ENCODE measurements at regions not wholly inside any gene's neighbourhood (a gene's known extent, or its start where the extent isn't known, plus 50 kb on each side); places are given as distances from the start of the nearest gene placed in this dataset.

DNA sequence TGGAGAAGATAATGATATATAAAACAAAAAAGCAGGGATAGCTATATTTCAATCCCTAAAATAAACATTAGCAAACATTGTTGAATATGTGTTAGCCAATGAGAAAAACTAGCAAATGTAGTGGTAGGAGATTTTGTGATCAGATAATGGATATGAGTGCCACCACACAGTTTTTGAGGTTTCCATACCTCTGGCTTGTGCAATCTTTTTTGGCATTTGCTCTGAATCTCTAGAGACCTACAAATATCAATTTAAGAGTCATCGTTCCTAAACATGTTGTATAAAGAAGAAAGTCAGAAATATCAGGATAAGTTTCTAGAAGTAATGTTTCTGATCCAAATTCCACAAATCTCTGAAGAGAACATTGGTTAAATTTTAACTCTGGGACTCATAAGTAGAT is 308.7 kb downstream of the PDGFC start:
- TF ChIP-seq CTCF (IDR thresholded peaks at IDR 0.05 in 8 of 11, conservative IDR thresholded peaks at IDR 0.05 in 3 of 11) (no peak), POLR2AphosphoS5 (IDR thresholded peaks at IDR 0.05) (no peak), POLR2A (IDR thresholded peaks at IDR 0.05) (no peak)
- Histone ChIP-seq H3K4me3 (no peak overlapping the region), H3K36me3 (no peaks in the 10 kb centered on the region), H3K27ac (no peak overlapping the region), H3K9me3 (no peaks in the 10 kb centered on the region), H3K4me1 (no peaks in the 10 kb centered on the region), H3K27me3 (replicated peaks in 1 of 7) (no peaks in the 10 kb centered on the region)
- intact Hi-C loops (cut with DNase I; ENCODE audit: low total_unique reads), result no loop called here
- no peak for DNase-seq
- 78 to 95% (median 89%) methylated on average over 1 of the region's 1 CpG for WGBS, 5 donors

DNA sequence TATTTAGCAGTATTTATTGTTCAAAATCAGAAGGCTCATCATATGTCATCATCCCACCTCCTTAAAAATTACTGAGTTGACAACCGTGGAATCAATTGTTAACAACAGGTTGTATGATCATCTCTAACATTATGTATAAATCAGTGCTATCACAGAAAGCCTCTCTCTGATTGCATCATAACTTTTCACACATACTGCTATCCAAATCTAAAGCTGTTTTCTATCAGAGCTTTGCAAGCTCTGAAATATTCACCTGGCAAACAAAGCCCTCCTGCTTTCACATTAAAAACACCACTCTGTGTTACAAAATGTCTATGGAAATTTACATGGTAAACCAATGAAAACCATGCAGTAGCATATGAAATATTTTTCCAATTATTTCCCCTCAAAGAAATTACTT is 310.0 kb downstream of the PDGFC start:
- no peak for TF ChIP-seq CTCF (IDR thresholded peaks at IDR 0.05 in 8 of 11, conservative IDR thresholded peaks at IDR 0.05 in 3 of 11)
- TF ChIP-seq POLR2A (IDR thresholded peaks at IDR 0.05), result no peak
- no peak for TF ChIP-seq POLR2AphosphoS5 (IDR thresholded peaks at IDR 0.05)
- intact Hi-C loops (cut with DNase I; ENCODE audit: low total_unique reads), result no loop called here
- 79 to 92% (median 84%) methylated on average over 1 of the region's 1 CpG for WGBS, 5 donors
- Histone ChIP-seq H3K27ac (no peak overlapping the region), H3K4me3 (no peak overlapping the region), H3K27me3 (replicated peaks in 1 of 7) (no peaks in the 10 kb centered on the region), H3K36me3 (no peaks in the 10 kb centered on the region), H3K4me1 (no peaks in the 10 kb centered on the region), H3K9me3 (no peaks in the 10 kb centered on the region)
- DNase-seq, result no peak

- no peak for TF ChIP-seq POLR2AphosphoS5 (IDR thresholded peaks at IDR 0.05)
- TF ChIP-seq POLR2A (IDR thresholded peaks at IDR 0.05), result no peak
- TF ChIP-seq CTCF (IDR thresholded peaks at IDR 0.05 in 8 of 11, conservative IDR thresholded peaks at IDR 0.05 in 3 of 11), result no peak
- Histone ChIP-seq H3K4me3 (no peak overlapping the region), H3K4me1 (no peaks in the 10 kb centered on the region), H3K27ac (no peak overlapping the region), H3K27me3 (replicated peaks in 1 of 7) (no peaks in the 10 kb centered on the region), H3K36me3 (no peaks in the 10 kb centered on the region), H3K9me3 (no peaks in the 10 kb centered on the region)
- DNase-seq, result no peak
- intact Hi-C loops (cut with DNase I; ENCODE audit: low total_unique reads), result no loop called here
- 72 to 83% (median 79%) methylated on average over 2 of the region's 2 CpGs for WGBS, 5 donors
Observed at GRCh38 chr4:156660465-156660864, 311.1 kb downstream of the PDGFC start.

GRCh38 chr4:156659983-156660382 is 311.6 kb downstream of the PDGFC start:
- 71 to 84% (median 79%) methylated on average over 3 of the region's 3 CpGs for WGBS, 5 donors
- intact Hi-C loops (cut with DNase I; ENCODE audit: low total_unique reads), result no loop called here
- Histone ChIP-seq H3K27me3 (replicated peaks in 1 of 7) (no peaks in the 10 kb centered on the region), H3K4me3 (no peak overlapping the region), H3K4me1 (no peaks in the 10 kb centered on the region), H3K36me3 (no peaks in the 10 kb centered on the region), H3K9me3 (no peaks in the 10 kb centered on the region), H3K27ac (no peak overlapping the region)
- TF ChIP-seq CTCF (IDR thresholded peaks at IDR 0.05 in 8 of 11, conservative IDR thresholded peaks at IDR 0.05 in 3 of 11) (no peak), POLR2AphosphoS5 (IDR thresholded peaks at IDR 0.05) (no peak), POLR2A (IDR thresholded peaks at IDR 0.05) (no peak)
- no peak for DNase-seq

All from spleen (tissue), 11 donors.